VCaP (cell line): ENCODE measurements at regions not wholly inside any gene's neighbourhood (a gene's known extent, or its start where the extent isn't known, plus 50 kb on each side); places are given as distances from the start of the nearest gene placed in this dataset.

Experiments
- H3K27ac ChIP-seq: fragments of 450-650 bp; 2 replicates; pipeline ENCODE4 v1.5.1; 2017
- CTCF ChIP-seq: fragments of 450-650 bp; conservative IDR thresholded peaks from 2 replicates; pipeline ENCODE4 v1.5.1; 2017; ENCODE audit warnings: mild to moderate bottlenecking, moderate library complexity

GRCh38 chr22:46062232-46062615 is 85.3 kb upstream of the WNT7B start:
- no peak for TF ChIP-seq CTCF
- H3K27ac ChIP-seq = peak overlapping the region; percentile 93

GRCh38 chr22:46062971-46063631 is 86.1 kb upstream of the WNT7B start:
- TF ChIP-seq CTCF = no peak
- H3K27ac ChIP-seq = peak overlapping the region; percentile 93

GRCh38 chr22:46063846-46064227 is 86.5 kb upstream of the PPARA start:
- H3K27ac ChIP-seq = peak overlapping the region; percentile 93
- TF ChIP-seq CTCF = no peak

- TF ChIP-seq CTCF = no peak
- H3K27ac ChIP-seq = peak overlapping the region; percentile 93
These were observed 85.9 kb upstream of the PPARA start for GRCh38 chr22:46064228-46064965.

GRCh38 chr22:46064966-46065666 is 85.2 kb upstream of the PPARA start:
- peak overlapping the region; percentile 93 for H3K27ac ChIP-seq
- no peak for TF ChIP-seq CTCF

- TF ChIP-seq CTCF = no peak
- peak overlapping the region; percentile 93 for H3K27ac ChIP-seq
These were observed 84.5 kb upstream of the PPARA start for GRCh38 chr22:46065691-46066454.

GRCh38 chr22:46066691-46067090 is 83.6 kb upstream of the PPARA start:
- peak overlapping the region; percentile 93 for H3K27ac ChIP-seq
- no peak for TF ChIP-seq CTCF
